Liver (tissue), 8 donors: ENCODE measurements at regions not wholly inside any gene's neighbourhood (a gene's known extent, or its start where the extent isn't known, plus 50 kb on each side); places are given as distances from the start of the nearest gene placed in this dataset.
A peak's percentile ranks its signal among the peaks of the same experiment; 100 is the strongest.
"Not testable (repeated sequence)": the region's sequence is repeated elsewhere in the genome, so short reads cannot be mapped to it uniquely, and the experiment has no call there.

ENCODE experiments used
- DNase-seq: peaks from one replicate; pipeline ENCODE4 v3.0.0-alpha.2; 2017; ENCODE audit warnings: low spot score
- H3K27ac ChIP-seq, 2 donors: one replicate each; pipeline ENCODE4 v1.7.0; 2013; ENCODE audit warnings: inconsistent platforms in 2 of 2, low read length in 2 of 2, control low read depth in 1 of 2, low read depth in 1 of 2, mild to moderate bottlenecking in 1 of 2
- H3K27me3 ChIP-seq, 4 donors: one replicate each; pipeline versions ENCODE4 v1.6.1 to v1.7.0; 2013; ENCODE audit warnings: low read length in 3 of 4, inconsistent platforms in 1 of 4, mild to moderate bottlenecking in 1 of 4, moderate library complexity in 1 of 4; ENCODE audit not compliant: control insufficient read depth in 4 of 4, insufficient read depth in 4 of 4
- H3K36me3 ChIP-seq, 4 donors: one replicate each; pipeline versions ENCODE4 v1.6.1 to v1.7.0; 2013; ENCODE audit warnings: low read length in 3 of 4, mild to moderate bottlenecking in 3 of 4, low read depth in 1 of 4, moderate library complexity in 1 of 4; ENCODE audit not compliant: control insufficient read depth in 4 of 4, insufficient read depth in 3 of 4
- H3K4me1 ChIP-seq, 4 donors: one replicate each; pipeline versions ENCODE4 v1.6.1 to v1.7.0; 2013; ENCODE audit warnings: low read length in 3 of 4, mild to moderate bottlenecking in 3 of 4, moderate library complexity in 1 of 4; ENCODE audit not compliant: control insufficient read depth in 4 of 4, insufficient read depth in 4 of 4
- H3K4me3 ChIP-seq, 3 donors: one replicate each; pipeline versions ENCODE4 v1.6.1 to v1.7.0; 2013; ENCODE audit warnings: low read length in 3 of 3, control low read depth in 1 of 3, low read depth in 1 of 3, mild to moderate bottlenecking in 1 of 3
- H3K9ac ChIP-seq, 2 donors: one replicate each; pipeline ENCODE4 v1.7.0; 2013; ENCODE audit warnings: low read length in 2 of 2, mild to moderate bottlenecking in 2 of 2, moderate library complexity in 2 of 2, control low read depth in 1 of 2, low read depth in 1 of 2
- H3K9me3 ChIP-seq, 4 donors: one replicate each; pipeline versions ENCODE4 v1.6.1 to v1.7.0; 2013; ENCODE audit warnings: low read length in 3 of 4; ENCODE audit not compliant: control insufficient read depth in 4 of 4
- ATF3 ChIP-seq: IDR thresholded peaks from 2 replicates; pipeline ENCODE4 v1.6.1; 2016; ENCODE audit warnings: antibody characterized with exemption
- CTCF ChIP-seq: fragments of 150-350 bp; IDR thresholded peaks from 2 replicates; pipeline ENCODE4 v1.5.1; 2017; ENCODE audit warnings: improper control_type of control experiment, low read depth, low read length; ENCODE audit not compliant: missing input control
- EGR1 ChIP-seq, 2 donors: IDR thresholded peaks; 2 replicates each; pipeline ENCODE4 v1.6.1; 2016 to 2018; ENCODE audit warnings: antibody characterized with exemption in 2 of 2, low read depth in 2 of 2
- FOXA1 ChIP-seq: IDR thresholded peaks from 2 replicates; pipeline ENCODE4 v1.6.1; 2016; ENCODE audit warnings: antibody characterized with exemption
- FOXA2 ChIP-seq: IDR thresholded peaks from 2 replicates; pipeline ENCODE4 v1.6.1; 2016; ENCODE audit warnings: antibody characterized with exemption
- GABPA ChIP-seq, 2 donors: IDR thresholded peaks in 1 of 2; conservative IDR thresholded peaks in 1 of 2; 2 replicates each; pipeline ENCODE4 v1.6.1; 2016; ENCODE audit warnings: antibody characterized with exemption in 2 of 2, mild to moderate bottlenecking in 1 of 2, moderate library complexity in 1 of 2
- HNF4A ChIP-seq, 2 donors: conservative IDR thresholded peaks; 2 replicates each; pipeline ENCODE4 v1.6.1; 2016; ENCODE audit warnings: antibody characterized with exemption in 2 of 2, mild to moderate bottlenecking in 2 of 2
- HNF4G ChIP-seq: IDR thresholded peaks from 2 replicates; pipeline ENCODE4 v1.6.1; 2016; ENCODE audit warnings: antibody characterized with exemption
- JUND ChIP-seq, 2 donors: IDR thresholded peaks; 2 replicates each; pipeline ENCODE4 v1.6.1; 2016; ENCODE audit warnings: antibody characterized with exemption in 2 of 2
- MAX ChIP-seq: IDR thresholded peaks from 2 replicates; pipeline ENCODE4 v1.6.1; 2016; ENCODE audit warnings: antibody characterized with exemption
- NR2F2 ChIP-seq: IDR thresholded peaks from 2 replicates; pipeline ENCODE4 v1.6.1; 2016; ENCODE audit warnings: antibody characterized with exemption
- RAD21 ChIP-seq, 2 donors: IDR thresholded peaks; 2 replicates each; pipeline ENCODE4 v1.6.1; 2016; ENCODE audit warnings: antibody characterized with exemption in 2 of 2, mild to moderate bottlenecking in 2 of 2
- REST ChIP-seq: IDR thresholded peaks from 2 replicates; pipeline ENCODE4 v1.6.1; 2016; ENCODE audit warnings: antibody characterized with exemption, mild to moderate bottlenecking
- RXRA ChIP-seq, 2 donors: IDR thresholded peaks; 2 replicates each; pipeline ENCODE4 v1.6.1; 2017 to 2018; ENCODE audit warnings: antibody characterized with exemption in 2 of 2, mild to moderate bottlenecking in 1 of 2
- TAF1 ChIP-seq: conservative IDR thresholded peaks from 2 replicates; pipeline ENCODE4 v1.6.1; 2016; ENCODE audit warnings: antibody characterized with exemption, mild to moderate bottlenecking
- YY1 ChIP-seq: IDR thresholded peaks from 2 replicates; pipeline ENCODE4 v1.6.1; 2016; ENCODE audit warnings: antibody characterized with exemption, mild to moderate bottlenecking
- ZBTB33 ChIP-seq: IDR thresholded peaks from 2 replicates; pipeline ENCODE4 v1.6.1; 2016; ENCODE audit warnings: antibody characterized with exemption
- WGBS: extraction: QIAGEN DNeasy Blood & Tissue Kit; methylation state at CpG from one replicate; pipeline ENCODE4 v1.1.7; 2013; 5-methylcytosine and 5-hydroxymethylcytosine counted together
- donor health status: healthy.
- donor health status: healthy.
- donor health status: healthy.
- donor health status: healthy.
- donor health status: healthy.

GRCh38 chr1:222053790-222054294 is 312.0 kb upstream of the DUSP10 start:
- H3K4me3 ChIP-seq, result no peak overlapping the region
- 46% methylated on average over 5 of the region's 5 CpGs for WGBS
- H3K36me3 ChIP-seq, result no peaks in the 10 kb centered on the region
- TF ChIP-seq RAD21 (IDR thresholded peaks at IDR 0.05), result peak in 1 of 2 donors; percentile 42
- TF ChIP-seq RXRA (IDR thresholded peaks at IDR 0.05), result peak in 1 of 2 donors; percentile 16
- no peak for TF ChIP-seq FOXA1
- H3K9me3 ChIP-seq, result no peaks in the 10 kb centered on the region
- no peak overlapping the region for H3K9ac ChIP-seq
- no peak overlapping the region for H3K27ac ChIP-seq
- DNase-seq, result no peak
- no peaks in the 10 kb centered on the region for H3K27me3 ChIP-seq
- peaks cover 4 to 17% (median 10%) of the 10 kb centered on the region in 4 donors for H3K4me1 ChIP-seq

- not testable (repeated sequence) for H3K36me3 ChIP-seq, H3K9me3 ChIP-seq, H3K4me1 ChIP-seq, DNase-seq, H3K4me3 ChIP-seq, H3K27ac ChIP-seq, H3K9ac ChIP-seq, H3K27me3 ChIP-seq
- 98% methylated on average over 1 of the region's 1 CpG for WGBS
Observed at GRCh38 chr1:222051311-222051710, 309.4 kb upstream of the DUSP10 start.

- not testable (repeated sequence) for H3K27me3 ChIP-seq, H3K4me3 ChIP-seq, H3K36me3 ChIP-seq, H3K9me3 ChIP-seq, H3K9ac ChIP-seq, DNase-seq, H3K4me1 ChIP-seq, H3K27ac ChIP-seq
- 98% methylated on average over 28 of the region's 28 CpGs for WGBS
Observed at GRCh38 chr1:222049661-222050060, 307.8 kb upstream of the DUSP10 start.

- WGBS, result 97% methylated on average over 4 of the region's 4 CpGs
Observed at GRCh38 chr1:222049176-222049575, 307.3 kb upstream of the DUSP10 start.

More at GRCh38 chr1:222049176-222049575, 307.3 kb upstream of the DUSP10 start:
- H3K36me3 ChIP-seq, result no peaks in the 10 kb centered on the region
- no peak for DNase-seq
- H3K27me3 ChIP-seq, result no peaks in the 10 kb centered on the region
- H3K9me3 ChIP-seq, result no peaks in the 10 kb centered on the region
- H3K9ac ChIP-seq, result no peak overlapping the region
- no peak overlapping the region for H3K4me3 ChIP-seq
- H3K27ac ChIP-seq, result no peak overlapping the region
- H3K4me1 ChIP-seq, result peaks cover 0 to 3% (median 2%) of the 10 kb centered on the region in 4 donors
- TF ChIP-seq RXRA (IDR thresholded peaks at IDR 0.05), result no peak
- no peak for TF ChIP-seq TAF1
- no peak for TF ChIP-seq REST
- no peak for TF ChIP-seq HNF4A (conservative IDR thresholded peaks at IDR 0.05)
- no peak for TF ChIP-seq HNF4G
- TF ChIP-seq ATF3, result no peak
- no peak for TF ChIP-seq YY1
- no peak for TF ChIP-seq NR2F2
- TF ChIP-seq ZBTB33, result no peak
- TF ChIP-seq EGR1 (IDR thresholded peaks at IDR 0.05; ENCODE audit: low read depth in 2 of 2), result no peak
- no peak for TF ChIP-seq FOXA1
- TF ChIP-seq CTCF, result no peak
- no peak for TF ChIP-seq JUND (IDR thresholded peaks at IDR 0.05)
- TF ChIP-seq FOXA2, result no peak
- TF ChIP-seq GABPA (IDR thresholded peaks at IDR 0.05 in 1 of 2, conservative IDR thresholded peaks at IDR 0.05 in 1 of 2), result no peak
- no peak for TF ChIP-seq MAX
